HepG2 (cell line): ENCODE measurements at regions not wholly inside any gene's neighbourhood (a gene's known extent, or its start where the extent isn't known, plus 50 kb on each side); places are given as distances from the start of the nearest gene placed in this dataset.

ENCODE experiments used
- ATAC-seq: fragments of 200-7000 bp; cut with Tn5 transposase; 3 replicates; pipeline ENCODE4 v1.9.1; 2020; ENCODE audit warnings: mild to moderate bottlenecking, moderate library complexity
- BruUV-seq: library from RNA; stranded (reverse); fragments of 400-500 nt; replicated peaks from 2 replicates; lab custom pipeline; 2021; lab: Mats Ljungman, UMichigan
- CTCF ChIA-PET: fragments of 300-600 bp; formaldehyde crosslinking; extraction: SDS; loops from one replicate; lab custom pipeline; 2021; ENCODE audit warnings: low total read pairs, inconsistent platforms, low intra/inter-chr PET ratio; lab: Yijun Ruan, JAX
- POLR2A ChIA-PET: fragments of 350-600 bp; sonication (Branson Sonifier 250); formaldehyde crosslinking; loops from one replicate; lab custom pipeline; 2020; ENCODE audit warnings: antibody characterized with exemption, inconsistent platforms; lab: Yijun Ruan, JAX
- DNase-seq: peaks from one replicate; pipeline ENCODE4 v3.0.0-alpha.2; 2015; ENCODE audit warnings: low spot score
- FAIRE-seq: peaks from 3 replicates; lab custom pipeline; 2011; peaks lifted over from hg19 to GRCh38; lab: Jason Lieb, UNC
- H2AFZ ChIP-seq: one replicate; pipeline ENCODE4 v1.6.1; 2011; ENCODE audit warnings: low read length, inconsistent platforms
- H3K27ac ChIP-seq: fragments of 300-600 bp; 3 replicates; pipeline ENCODE4 v1.8.0; 2011; ENCODE audit warnings: mixed run types, mild to moderate bottlenecking, mixed read lengths, low read length, inconsistent platforms; ENCODE audit not compliant: insufficient read depth; ENCODE audit errors: extremely low read length
- H3K27me3 ChIP-seq, 2 experiments: fragments of 200-600 bp in 1 of 2; 2 replicates in 1 of 2; 3 replicates in 1 of 2; pipeline versions ENCODE4 v1.6.0 to v1.8.0; 2011; ENCODE audit warnings: low read length in 2 of 2, mild to moderate bottlenecking in 2 of 2, moderate library complexity in 2 of 2, inconsistent platforms in 1 of 2; ENCODE audit not compliant: insufficient read depth in 2 of 2, control insufficient read depth in 1 of 2
- H3K36me3 ChIP-seq, 2 experiments: fragments of 200-600 bp in 1 of 2; replicated peaks in 1 of 2; 2 replicates in 1 of 2; 3 replicates in 1 of 2; pipeline versions ENCODE4 v1.5.1 to v1.8.0; 2011; ENCODE audit warnings: low read length in 2 of 2, inconsistent platforms in 1 of 2; ENCODE audit not compliant: insufficient read depth in 2 of 2, control insufficient read depth in 1 of 2
- H3K4me1 ChIP-seq: 2 replicates; pipeline ENCODE4 v1.5.1; 2012; ENCODE audit warnings: low read length, inconsistent platforms; ENCODE audit not compliant: insufficient read depth
- H3K4me2 ChIP-seq: 2 replicates; pipeline ENCODE4 v1.6.0; 2011; ENCODE audit warnings: low read depth, low read length, inconsistent platforms
- H3K4me3 ChIP-seq, 3 experiments: fragments of 200-600 bp in 1 of 3; sonication (generic), shearing (Covaris generic) in 1 of 3; replicated peaks in 1 of 3; 2 replicates each; pipeline ENCODE4 v1.5.1; 2011 to 2016; ENCODE audit warnings: low read length in 3 of 3, inconsistent platforms in 2 of 3, low read depth in 2 of 3, mild to moderate bottlenecking in 2 of 3, control low read depth in 1 of 3, mixed read lengths in 1 of 3; ENCODE audit not compliant: insufficient read depth in 1 of 3
- H3K79me2 ChIP-seq: one replicate; pipeline ENCODE4 v1.6.1; 2011; ENCODE audit warnings: low read length, inconsistent platforms; ENCODE audit not compliant: insufficient read depth
- H3K9ac ChIP-seq: 2 replicates; pipeline ENCODE4 v1.6.0; 2011; ENCODE audit warnings: mild to moderate bottlenecking, low read depth, low read length, inconsistent platforms; ENCODE audit not compliant: insufficient read depth
- H3K9me3 ChIP-seq: 2 replicates; pipeline ENCODE4 v1.5.1; 2012; ENCODE audit warnings: mild to moderate bottlenecking, low read length
- H4K20me1 ChIP-seq: 2 replicates; pipeline ENCODE4 v1.6.0; 2011; ENCODE audit warnings: inconsistent platforms, mild to moderate bottlenecking, low read length, moderate library complexity; ENCODE audit not compliant: insufficient read depth
- FOXJ3 ChIP-seq: sonication (generic); formaldehyde crosslinking; IDR thresholded peaks from 2 replicates; pipeline ENCODE4 v1.4.0; 2020; ENCODE audit warnings: missing genetic modification reagents, mild to moderate bottlenecking, borderline replicate concordance
- ISX ChIP-seq: sonication (generic); formaldehyde crosslinking; conservative IDR thresholded peaks from 2 replicates; pipeline ENCODE4 v1.5.0; 2020; ENCODE audit warnings: missing genetic modification reagents
- MXI1 ChIP-seq: IDR thresholded peaks from 3 replicates; pipeline ENCODE4 v1.6.1; 2012; ENCODE audit warnings: low read depth, low read length, inconsistent platforms, borderline replicate concordance
- NFIC ChIP-seq: IDR thresholded peaks from 2 replicates; pipeline ENCODE4 v1.6.1; 2012; ENCODE audit warnings: mild to moderate bottlenecking, low read length, inconsistent platforms
- ZNF441 ChIP-seq: sonication (generic); formaldehyde crosslinking; IDR thresholded peaks from 2 replicates; pipeline ENCODE4 v1.7.0; 2021; ENCODE audit warnings: missing genetic modification reagents, borderline replicate concordance
- ZNF687 ChIP-seq: sonication (generic); formaldehyde crosslinking; IDR thresholded peaks from 2 replicates; pipeline ENCODE4 v1.5.1; 2020; ENCODE audit warnings: mild to moderate bottlenecking, missing genetic modification reagents, moderate library complexity
- WGBS: methylation state at CpG from one replicate; pipeline ENCODE4 v1.1.6; 2017; ENCODE audit warnings: low lambda C conversion rate; 5-methylcytosine and 5-hydroxymethylcytosine counted together
- in situ Hi-C: cut with HindIII; loops from 2 replicates; pipeline ENCODE4 v1.10.0; 2017; ENCODE audit warnings: low pct_unique_long_range_greater_than_20kb; ENCODE audit not compliant: extremely low pct_ligation_motif_present
- intact Hi-C: fragments of 100-400 bp; cut with micrococcal nuclease; formaldehyde crosslinking; loops from one replicate; pipeline ENCODE4 v1.10.0; 2022; ENCODE audit not compliant: unreplicated experiment

- Histone ChIP-seq H3K9ac (no peak overlapping the region), H2AFZ (no peak overlapping the region), H3K27me3 (no peaks in the 10 kb centered on the region), H4K20me1 (no peaks in the 10 kb centered on the region), H3K27ac (no peak overlapping the region), H3K79me2 (no peaks in the 10 kb centered on the region), H3K4me1 (no peaks in the 10 kb centered on the region), H3K4me2 (no peak overlapping the region), H3K9me3 (no peaks in the 10 kb centered on the region), H3K4me3 (no peak overlapping the region), H3K36me3 (no peaks in the 10 kb centered on the region)
- 0% methylated on average over 2 of the region's 6 CpGs for WGBS
- in situ Hi-C loops (no loop called here), intact Hi-C loops (loop anchor here (5.0 to 10.0 kb wide), 2 partner anchors 851 to 1733 kb away; no protein-coding TSS in a partner anchor)
- no peak for ATAC-seq
- no peak for DNase-seq
- POLR2A ChIA-PET, result no interaction called here
- BruUV-seq, result no TSS peak
- no peak for FAIRE-seq
- TF ChIP-seq NFIC, result no peak
- no peak for TF ChIP-seq FOXJ3 (CRISPR knock-in tag)
- no peak for TF ChIP-seq ISX (CRISPR knock-in tag)
- TF ChIP-seq ZNF687 (CRISPR knock-in tag), result no peak
- TF ChIP-seq ZNF441 (CRISPR knock-in tag), result no peak
- TF ChIP-seq MXI1, result no peak
- CTCF ChIA-PET, result no interaction called here
Measured at GRCh38 chrY:15468091-15468490, 943.8 kb downstream of the NLGN4Y start.
